Nephron progenitor cell (in vitro differentiated cells): ENCODE measurements at regions not wholly inside any gene's neighbourhood (a gene's known extent, or its start where the extent isn't known, plus 50 kb on each side); places are given as distances from the start of the nearest gene placed in this dataset.

Source experiments
- DNase-seq: peaks from one replicate; pipeline ENCODE4 v3.0.0; 2021
- H3K27ac Mint-ChIP-seq: 2 replicates; pipeline ENCODE4 v1.8.0; 2021; ENCODE audit warnings: mild to moderate bottlenecking, moderate library complexity, mixed read lengths
- H3K27me3 Mint-ChIP-seq: 2 replicates; pipeline ENCODE4 v1.8.0; 2021; ENCODE audit warnings: mild to moderate bottlenecking, low read depth, mixed read lengths; ENCODE audit not compliant: poor library complexity
- H3K36me3 Mint-ChIP-seq: 2 replicates; pipeline ENCODE4 v1.8.0; 2021; ENCODE audit warnings: low read depth, mixed read lengths
- H3K4me1 Mint-ChIP-seq: 2 replicates; pipeline ENCODE4 v1.8.0; 2021; ENCODE audit warnings: mixed read lengths
- H3K4me3 Mint-ChIP-seq: 2 replicates; pipeline ENCODE4 v1.8.0; 2021; ENCODE audit warnings: mild to moderate bottlenecking, moderate library complexity, mixed read lengths
- H3K9me3 Mint-ChIP-seq: 2 replicates; pipeline ENCODE4 v1.8.0; 2021; ENCODE audit warnings: mild to moderate bottlenecking, moderate library complexity, mixed read lengths
- CTCF ChIP-seq: fragments of 200-600 bp; sonication (generic); IDR thresholded peaks from 2 replicates; pipeline ENCODE4 v1.5.0; 2021; ENCODE audit warnings: antibody characterized with exemption

GRCh38 chr4:179307297-179308136 lies 1865.3 kb upstream of the AGA start:
- Mint-ChIP-seq H3K27me3 (no peaks in the 10 kb centered on the region), H3K36me3 (no peaks in the 10 kb centered on the region), H3K27ac (no peak overlapping the region), H3K4me1 (no peaks in the 10 kb centered on the region), H3K9me3 (peaks cover 45% of the 10 kb centered on the region), H3K4me3 (no peak overlapping the region)
- DNase-seq, result peak; percentile 41
- TF ChIP-seq CTCF, result peak; percentile 57

- no peak for TF ChIP-seq CTCF
- no peaks in the 10 kb centered on the region for H3K36me3 Mint-ChIP-seq
- no peaks in the 10 kb centered on the region for H3K27me3 Mint-ChIP-seq
- H3K4me1 Mint-ChIP-seq, result no peaks in the 10 kb centered on the region
- H3K27ac Mint-ChIP-seq, result no peak overlapping the region
- H3K4me3 Mint-ChIP-seq, result no peak overlapping the region
- peaks cover 26% of the 10 kb centered on the region for H3K9me3 Mint-ChIP-seq
- no peak for DNase-seq
Observed at GRCh38 chr4:179313823-179314222, 1871.6 kb upstream of the AGA start.

GRCh38 chr4:179325181-179325580 lies 1882.9 kb upstream of the AGA start:
- no peak overlapping the region for H3K4me3 Mint-ChIP-seq
- no peaks in the 10 kb centered on the region for H3K36me3 Mint-ChIP-seq
- H3K27ac Mint-ChIP-seq, result no peak overlapping the region
- peaks cover 4% of the 10 kb centered on the region for H3K27me3 Mint-ChIP-seq
- DNase-seq, result no peak
- TF ChIP-seq CTCF, result no peak
- H3K4me1 Mint-ChIP-seq, result no peaks in the 10 kb centered on the region
- no peaks in the 10 kb centered on the region for H3K9me3 Mint-ChIP-seq

GRCh38 chr4:179328627-179329026 lies 1886.4 kb upstream of the AGA start:
- Mint-ChIP-seq H3K36me3 (no peaks in the 10 kb centered on the region), H3K27me3 (peaks cover 4% of the 10 kb centered on the region), H3K27ac (no peak overlapping the region), H3K9me3 (no peaks in the 10 kb centered on the region), H3K4me1 (peaks cover 7% of the 10 kb centered on the region), H3K4me3 (no peak overlapping the region)
- TF ChIP-seq CTCF, result no peak
- peak; percentile 2 for DNase-seq

GRCh38 chr4:179331362-179331761 lies 1889.1 kb upstream of the AGA start:
- no peaks in the 10 kb centered on the region for H3K27me3 Mint-ChIP-seq
- no peak for TF ChIP-seq CTCF
- H3K36me3 Mint-ChIP-seq, result no peaks in the 10 kb centered on the region
- no peaks in the 10 kb centered on the region for H3K9me3 Mint-ChIP-seq
- H3K4me3 Mint-ChIP-seq, result no peak overlapping the region
- H3K27ac Mint-ChIP-seq, result no peak overlapping the region
- DNase-seq, result no peak
- H3K4me1 Mint-ChIP-seq, result peaks cover 7% of the 10 kb centered on the region

GRCh38 chr4:179344861-179345260 lies 1902.6 kb upstream of the AGA start:
- no peak for TF ChIP-seq CTCF
- no peaks in the 10 kb centered on the region for H3K9me3 Mint-ChIP-seq
- no peaks in the 10 kb centered on the region for H3K4me1 Mint-ChIP-seq
- no peak for DNase-seq
- H3K4me3 Mint-ChIP-seq, result no peak overlapping the region
- no peaks in the 10 kb centered on the region for H3K36me3 Mint-ChIP-seq
- H3K27ac Mint-ChIP-seq, result no peak overlapping the region
- peaks cover 3% of the 10 kb centered on the region for H3K27me3 Mint-ChIP-seq
